Transverse colon (tissue), 4 donors: ENCODE measurements at regions not wholly inside any gene's neighbourhood (a gene's known extent, or its start where the extent isn't known, plus 50 kb on each side); places are given as distances from the start of the nearest gene placed in this dataset.

Experiments
- DNase-seq: peaks from one replicate; pipeline ENCODE4 v3.0.0-alpha.2; 2019
- H3K27ac ChIP-seq, 4 donors: fragments of 200-600 bp; sonication (generic); 2 replicates each; pipeline ENCODE4 v1.5.1; 2016 to 2018; ENCODE audit warnings: inconsistent platforms in 4 of 4
- H3K27me3 ChIP-seq: fragments of 200-600 bp; sonication (generic); 2 replicates; pipeline ENCODE4 v1.5.1; 2017; ENCODE audit warnings: inconsistent platforms
- H3K36me3 ChIP-seq, 4 donors: fragments of 200-600 bp; sonication (generic); 2 replicates each; pipeline ENCODE4 v1.5.1; 2017 to 2019; ENCODE audit warnings: inconsistent platforms in 4 of 4
- H3K4me1 ChIP-seq, 4 donors: fragments of 200-600 bp; sonication (generic); 2 replicates each; pipeline ENCODE4 v1.5.1; 2017 to 2020; ENCODE audit warnings: inconsistent platforms in 4 of 4
- H3K4me3 ChIP-seq, 4 donors: fragments of 200-600 bp; sonication (generic); 1 replicate in 1 of 4; 2 replicates in 3 of 4; pipeline versions ENCODE4 v1.5.1 to v1.6.1; 2017 to 2019; ENCODE audit warnings: inconsistent platforms in 4 of 4
- H3K9me3 ChIP-seq, 2 donors: fragments of 200-600 bp; sonication (generic); 2 replicates each; pipeline ENCODE4 v1.5.1; 2017 to 2019; ENCODE audit warnings: inconsistent platforms in 2 of 2
- CTCF ChIP-seq, 5 experiments: fragments of 200-600 bp in 3 of 5; fragments of 450-650 bp in 2 of 5; sonication (generic) in 3 of 5; IDR thresholded peaks; 1 replicate in 2 of 5; 2 replicates in 3 of 5; pipeline ENCODE4 v1.5.1; 2016 to 2017; ENCODE audit warnings: antibody characterized with exemption in 5 of 5, inconsistent platforms in 3 of 5, mild to moderate bottlenecking in 2 of 5, moderate library complexity in 1 of 5
- EP300 ChIP-seq: sonication (generic); formaldehyde crosslinking; IDR thresholded peaks from one replicate; pipeline ENCODE4 v1.6.1; 2017; ENCODE audit warnings: antibody characterized with exemption, low read depth
- POLR2A ChIP-seq: fragments of 450-650 bp; IDR thresholded peaks from one replicate; pipeline ENCODE4 v1.6.1; 2016; ENCODE audit warnings: antibody characterized with exemption, mild to moderate bottlenecking, moderate library complexity
- POLR2AphosphoS5 ChIP-seq, 3 donors: sonication (generic); formaldehyde crosslinking; IDR thresholded peaks; one replicate each; pipeline ENCODE4 v1.6.1; 2016; ENCODE audit warnings: antibody characterized with exemption in 3 of 3
- WGBS, 2 donors: methylation state at CpG; one replicate each; pipeline ENCODE4 v1.1.5; 2018; ENCODE audit warnings: low coverage in 1 of 2; 5-methylcytosine and 5-hydroxymethylcytosine counted together
- in situ Hi-C, 4 donors: fragments of 200-750 bp; cut with MboI; loops; one replicate each; pipeline versions ENCODE4 v1.15.0 to v1.15.1; 2017; ENCODE audit warnings: low sequenced_read_pairs in 3 of 4, low pct_ligation_motif_present in 1 of 4, low pct_unique_long_range_greater_than_20kb in 1 of 4
- intact Hi-C: fragments of 100-400 bp; cut with DNase I; formaldehyde crosslinking; loops from one replicate; pipeline ENCODE4 v1.15.1; 2023; ENCODE audit warnings: low total_unique reads

GRCh38 chr5:57010786-57011185 lies 58.9 kb upstream of the MIER3 start:
- no peak for DNase-seq
- H3K27me3 ChIP-seq, result no peaks in the 10 kb centered on the region
- peaks cover 0 to 8% (median 0%) of the 10 kb centered on the region in 4 donors for H3K4me1 ChIP-seq
- intact Hi-C loops, result no loop called here
- WGBS, 2 donors, result 83 to 96% methylated on average over 4 of the region's 4 CpGs
- H3K27ac ChIP-seq, result no peak overlapping the region
- in situ Hi-C loops, result no loop called here
- TF ChIP-seq POLR2A, result no peak
- no peak for TF ChIP-seq POLR2AphosphoS5 (IDR thresholded peaks at IDR 0.05)
- H3K4me3 ChIP-seq, result no peak overlapping the region
- H3K36me3 ChIP-seq, result no peaks in the 10 kb centered on the region
- H3K9me3 ChIP-seq, result no peaks in the 10 kb centered on the region

DNA sequence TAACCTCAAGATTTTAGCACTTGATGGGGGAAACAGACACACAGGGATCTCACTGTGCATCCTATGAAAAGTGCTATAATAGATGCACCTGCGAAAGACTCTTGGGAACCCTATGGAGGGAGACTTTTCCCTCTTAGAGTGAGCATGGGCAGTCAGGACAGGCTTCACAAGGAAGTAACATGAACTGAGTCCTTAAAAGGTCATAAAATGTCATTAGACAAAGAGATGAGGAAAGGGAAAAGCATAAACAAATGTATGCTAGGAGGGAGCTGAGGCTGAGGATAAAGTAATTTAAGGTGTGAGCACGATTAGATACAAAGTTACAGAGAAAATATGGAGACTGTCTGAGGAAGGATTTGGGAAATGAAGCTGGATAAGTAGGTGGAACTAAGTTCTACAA lies 60.6 kb upstream of the MIER3 start:
- DNase-seq, result no peak
- TF ChIP-seq POLR2AphosphoS5 (IDR thresholded peaks at IDR 0.05) (no peak), EP300 (no peak), POLR2A (no peak), CTCF (IDR thresholded peaks at IDR 0.05) (no peak)
- Histone ChIP-seq H3K9me3 (no peaks in the 10 kb centered on the region), H3K27me3 (no peaks in the 10 kb centered on the region), H3K27ac (no peak overlapping the region), H3K36me3 (no peaks in the 10 kb centered on the region), H3K4me1 (peaks cover 0 to 5% (median 0%) of the 10 kb centered on the region in 4 donors), H3K4me3 (no peak overlapping the region)
- intact Hi-C loops, result no loop called here
- WGBS, 2 donors, result 62 to 66% methylated on average over 2 of the region's 2 CpGs
- in situ Hi-C loops, result no loop called here

DNA sequence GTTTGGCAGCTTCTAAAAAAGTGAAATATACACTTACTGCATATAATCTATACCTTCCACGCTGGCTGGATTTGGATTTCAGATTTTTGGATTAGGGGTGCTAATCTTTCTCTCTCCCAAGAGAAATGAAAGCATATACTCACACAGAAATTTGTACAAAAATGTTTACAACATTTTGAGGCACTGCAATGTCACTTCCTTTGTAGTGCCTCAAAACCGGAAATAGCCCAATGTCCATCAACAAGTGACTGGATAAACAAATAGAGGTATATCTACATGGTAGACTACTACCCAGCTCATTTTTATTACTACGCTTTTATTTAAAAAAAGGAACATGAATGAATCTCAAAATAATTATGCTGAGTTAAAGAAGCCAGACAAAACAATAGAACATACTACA lies 74.0 kb upstream of the MIER3 start:
- in situ Hi-C loops, result no loop called here
- 83 to 92% methylated on average over 3 of the region's 3 CpGs for WGBS, 2 donors
- Histone ChIP-seq H3K27ac (no peak overlapping the region), H3K36me3 (no peaks in the 10 kb centered on the region), H3K4me3 (no peak overlapping the region), H3K9me3 (no peaks in the 10 kb centered on the region), H3K4me1 (peaks cover 0 to 5% (median 1%) of the 10 kb centered on the region in 4 donors), H3K27me3 (no peaks in the 10 kb centered on the region)
- DNase-seq, result no peak
- intact Hi-C loops, result no loop called here
- TF ChIP-seq POLR2AphosphoS5 (IDR thresholded peaks at IDR 0.05) (no peak), CTCF (IDR thresholded peaks at IDR 0.05) (no peak), EP300 (no peak), POLR2A (no peak)

DNA sequence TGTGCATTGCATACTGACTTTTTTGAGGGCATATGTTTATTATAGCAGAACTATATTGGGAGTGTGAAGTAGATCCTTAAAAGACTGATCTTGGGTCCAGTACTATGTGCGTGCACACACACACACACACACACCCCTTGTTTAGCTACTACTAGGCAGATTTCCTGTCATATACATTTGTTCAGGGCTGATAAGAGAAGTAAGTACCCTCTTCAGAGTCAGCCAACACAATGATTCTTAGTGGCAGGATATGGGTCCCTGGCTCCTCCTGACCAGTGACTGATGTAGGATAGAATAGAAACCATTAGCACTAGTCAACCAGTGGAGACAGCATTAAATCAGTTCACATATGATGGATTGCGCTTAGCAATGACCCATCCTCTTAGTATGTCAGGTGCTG lies 76.2 kb upstream of the MIER3 start:
- H3K4me3 ChIP-seq, result no peak overlapping the region
- H3K9me3 ChIP-seq, result no peaks in the 10 kb centered on the region
- DNase-seq, result no peak
- intact Hi-C loops (no loop called here), in situ Hi-C loops (no loop called here)
- no peaks in the 10 kb centered on the region for H3K27me3 ChIP-seq
- H3K36me3 ChIP-seq, result no peaks in the 10 kb centered on the region
- peaks cover 0 to 23% (median 12%) of the 10 kb centered on the region in 4 donors for H3K4me1 ChIP-seq
- 82 to 92% methylated on average over 2 of the region's 2 CpGs for WGBS, 2 donors
- TF ChIP-seq POLR2AphosphoS5 (IDR thresholded peaks at IDR 0.05) (no peak), EP300 (no peak), CTCF (IDR thresholded peaks at IDR 0.05) (no peak), POLR2A (no peak)
- no peak overlapping the region for H3K27ac ChIP-seq

GRCh38 chr5:57032151-57032551 lies 80.2 kb upstream of the MIER3 start:
- WGBS, 2 donors, result 25% methylated on average over 1 of the region's 1 CpG; no CpG with 5 or more reads in 1 of the 2 donors
- Histone ChIP-seq H3K36me3 (no peaks in the 10 kb centered on the region), H3K27me3 (no peaks in the 10 kb centered on the region), H3K4me3 (no peak overlapping the region), H3K27ac (peak overlapping the region; percentile 69 to 85 (median 80)), H3K4me1 (peaks cover 0 to 47% (median 22%) of the 10 kb centered on the region in 4 donors), H3K9me3 (no peaks in the 10 kb centered on the region)
- TF ChIP-seq EP300, result no peak
- peak; percentile 51 for TF ChIP-seq POLR2A
- TF ChIP-seq CTCF (IDR thresholded peaks at IDR 0.05), result peak in 1 of 5 experiments; percentile 39
- TF ChIP-seq POLR2AphosphoS5 (IDR thresholded peaks at IDR 0.05), result peak in 2 of 3 donors; percentile 68 to 84
- intact Hi-C loops, result no loop called here
- in situ Hi-C loops, result no loop called here
- DNase-seq, result peak; percentile 74
